ENCODE measurements at regions not wholly inside any gene's neighbourhood (a gene's known extent, or its start where the extent isn't known, plus 50 kb on each side); places are given as distances from the start of the nearest gene placed in this dataset.
"Not testable (repeated sequence)": the region's sequence is repeated elsewhere in the genome, so short reads cannot be mapped to it uniquely, and the experiment has no call there.

- DNase-seq (ENCODE audit: low read depth, low spot score), result no peak
Observed at GRCh38 chr9:86997156-86997555, 49.9 kb upstream of the GAS1 start.

- DNase-seq (ENCODE audit: low read depth, low spot score), result no peak
Observed at GRCh38 chr9:86997951-86998350, 50.6 kb upstream of the GAS1 start.

GRCh38 chr9:87002517-87002916 is 55.2 kb upstream of the GAS1 start:
- DNase-seq (ENCODE audit: low read depth, low spot score), result no peak

GRCh38 chr9:87004016-87004415 is 56.7 kb upstream of the GAS1 start:
- no peak for DNase-seq (ENCODE audit: low read depth, low spot score)

- DNase-seq (ENCODE audit: low read depth, low spot score), result no peak
Observed at GRCh38 chr9:87006956-87007355, 59.6 kb upstream of the GAS1 start.

- no peak for DNase-seq (ENCODE audit: low read depth, low spot score)
Observed at GRCh38 chr9:87007711-87008366, 60.5 kb upstream of the GAS1 start.

- DNase-seq (ENCODE audit: low read depth, low spot score), result no peak
Observed at GRCh38 chr9:87008667-87009066, 61.4 kb upstream of the GAS1 start.

GRCh38 chr9:87010626-87011025 is 63.3 kb upstream of the GAS1 start:
- DNase-seq (ENCODE audit: low read depth, low spot score), result no peak

- DNase-seq (ENCODE audit: low read depth, low spot score), result no peak
Observed at GRCh38 chr9:87011551-87011950, 64.2 kb upstream of the GAS1 start.

- DNase-seq (ENCODE audit: low read depth, low spot score), result no peak
Observed at GRCh38 chr9:87013490-87013889, 66.2 kb upstream of the GAS1 start.

GRCh38 chr9:87014436-87014835 is 67.1 kb upstream of the GAS1 start:
- no peak for DNase-seq (ENCODE audit: low read depth, low spot score)

GRCh38 chr9:87016681-87017080 is 69.4 kb upstream of the GAS1 start:
- no peak for DNase-seq (ENCODE audit: low read depth, low spot score)

- DNase-seq (ENCODE audit: low read depth, low spot score), result no peak
Observed at GRCh38 chr9:87020169-87020950, 73.1 kb upstream of the GAS1 start.

- DNase-seq (ENCODE audit: low read depth, low spot score), result no peak
Observed at GRCh38 chr9:87022178-87022577, 74.9 kb upstream of the GAS1 start.

- no peak for DNase-seq (ENCODE audit: low read depth, low spot score)
Observed at GRCh38 chr9:87026204-87026603, 78.9 kb upstream of the GAS1 start.

- DNase-seq (ENCODE audit: low read depth, low spot score), result not testable (repeated sequence)
Observed at GRCh38 chr9:87028836-87029235, 81.5 kb upstream of the GAS1 start.

- no peak for DNase-seq (ENCODE audit: low read depth, low spot score)
Observed at GRCh38 chr9:87029905-87030304, 82.6 kb upstream of the GAS1 start.

GRCh38 chr9:87034841-87035240 is 87.5 kb upstream of the GAS1 start:
- DNase-seq (ENCODE audit: low read depth, low spot score), result no peak

- DNase-seq (ENCODE audit: low read depth, low spot score), result no peak
Observed at GRCh38 chr9:87035879-87036278, 88.6 kb upstream of the GAS1 start.

- DNase-seq (ENCODE audit: low read depth, low spot score), result no peak
Observed at GRCh38 chr9:87036506-87036905, 89.2 kb upstream of the GAS1 start.

- no peak for DNase-seq (ENCODE audit: low read depth, low spot score)
Observed at GRCh38 chr9:87039809-87040392, 92.6 kb upstream of the GAS1 start.

GRCh38 chr9:87040410-87041009 is 93.2 kb upstream of the GAS1 start:
- no peak for DNase-seq (ENCODE audit: low read depth, low spot score)

Data from iPS DF 19.7 (cell line).